WI38 (cell line): ENCODE measurements at regions not wholly inside any gene's neighbourhood (a gene's known extent, or its start where the extent isn't known, plus 50 kb on each side); places are given as distances from the start of the nearest gene placed in this dataset.
A peak's percentile ranks its signal among the peaks of the same experiment; 100 is the strongest.
"Not testable (repeated sequence)": the region's sequence is repeated elsewhere in the genome, so short reads cannot be mapped to it uniquely, and the experiment has no call there.

Experiments used
- H3K4me3 ChIP-seq: 2 replicates; pipeline ENCODE4 v1.5.1; 2011; ENCODE audit warnings: low read depth, mild to moderate bottlenecking, control low read depth, low read length
- CTCF ChIP-seq: IDR thresholded peaks from 2 replicates; pipeline ENCODE4 v1.5.1; 2012; ENCODE audit warnings: low read depth, mild to moderate bottlenecking, control low read depth, low read length

DNA sequence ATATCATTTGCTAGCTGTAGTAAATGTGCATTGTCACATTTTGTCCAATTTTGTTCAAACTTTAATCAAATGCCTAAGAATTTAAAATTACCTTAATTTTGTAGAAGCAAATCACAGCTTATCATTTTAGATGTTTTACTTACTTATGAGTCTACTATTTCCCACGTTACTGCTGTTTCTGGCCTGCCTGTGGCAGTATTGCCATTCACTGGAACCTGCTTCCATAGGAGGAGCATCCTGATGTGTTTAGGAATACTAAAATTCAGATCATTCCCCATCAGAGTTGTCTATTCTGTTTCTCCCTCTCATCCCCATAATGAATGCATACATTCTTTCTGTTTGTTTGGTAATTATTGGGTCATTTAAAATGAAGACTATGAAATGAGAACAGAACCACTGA lies 119.5 kb upstream of the SNRPN start:
- H3K4me3 ChIP-seq, result no peak overlapping the region
- TF ChIP-seq CTCF, result no peak

GRCh38 chr15:24848050-24848449 lies 106.7 kb upstream of the SNRPN start:
- peak overlapping the region; percentile 39 for H3K4me3 ChIP-seq
- no peak for TF ChIP-seq CTCF

DNA sequence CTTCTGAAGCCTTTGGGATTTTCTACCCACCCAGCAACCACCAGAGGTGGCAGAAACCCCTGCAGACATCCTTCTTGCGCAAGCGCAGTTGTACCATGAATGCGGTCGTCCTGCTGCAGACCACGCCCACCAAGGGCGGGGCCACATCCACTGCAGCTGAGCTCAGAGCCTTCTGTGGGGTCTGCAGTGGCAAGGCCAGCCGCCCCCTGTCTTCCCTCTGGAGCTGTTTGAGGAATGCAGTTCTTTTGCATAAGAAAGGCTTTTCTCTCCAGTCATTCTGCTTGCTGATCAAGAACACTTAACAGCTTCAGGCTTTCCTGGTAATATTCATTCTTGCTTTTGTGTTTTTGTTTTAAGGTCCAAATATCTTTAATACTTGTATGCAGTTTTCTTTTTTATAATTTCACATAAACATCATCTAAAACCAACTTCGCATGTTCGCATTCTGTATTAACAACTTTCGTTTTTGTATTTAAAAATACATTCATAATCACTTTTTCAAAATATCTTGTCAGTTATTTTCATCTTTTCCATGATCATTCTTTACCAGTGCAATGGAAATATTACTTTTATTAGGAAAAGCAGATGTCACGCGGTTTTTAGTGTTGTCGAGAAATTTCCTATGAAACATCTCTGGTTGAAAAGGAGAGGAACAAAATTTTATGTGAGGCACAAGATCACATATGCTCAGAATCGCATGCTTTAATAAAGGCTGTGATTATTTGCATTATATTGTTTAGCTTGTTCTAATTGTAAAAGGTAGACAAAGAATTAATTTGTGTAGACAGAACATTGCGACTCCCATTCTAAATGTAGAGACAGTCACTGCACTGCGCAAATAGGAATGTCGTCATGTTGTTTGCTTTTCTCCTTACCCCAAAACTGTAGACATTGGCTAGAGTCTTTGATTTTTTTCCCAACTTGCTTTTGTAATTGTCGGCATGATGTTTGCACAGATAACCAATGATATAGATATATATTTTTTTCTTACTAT lies 98.1 kb upstream of the SNRPN start:
- no peak for TF ChIP-seq CTCF
- H3K4me3 ChIP-seq, result no peak overlapping the region

DNA sequence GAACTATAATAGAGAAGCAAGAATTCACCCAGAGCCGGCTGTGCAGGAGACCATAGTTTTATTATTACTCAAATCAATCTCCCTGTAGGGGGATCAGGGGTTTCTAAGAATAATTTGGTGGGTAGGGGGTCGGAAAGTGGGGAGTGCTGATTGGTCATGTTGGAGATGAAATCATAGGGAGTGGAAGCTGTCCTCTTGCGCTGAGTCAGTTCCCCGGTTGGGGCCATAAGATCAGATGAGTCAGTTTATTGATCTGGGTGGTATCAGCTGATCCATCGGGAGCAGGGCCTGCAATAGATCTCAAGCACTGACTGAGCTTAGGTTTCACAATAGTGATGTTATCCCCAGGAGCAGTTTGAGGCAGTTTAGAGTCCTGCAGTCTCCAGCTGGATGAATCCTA lies 97.0 kb upstream of the SNRPN start:
- H3K4me3 ChIP-seq, result no peak overlapping the region
- no peak for TF ChIP-seq CTCF

DNA sequence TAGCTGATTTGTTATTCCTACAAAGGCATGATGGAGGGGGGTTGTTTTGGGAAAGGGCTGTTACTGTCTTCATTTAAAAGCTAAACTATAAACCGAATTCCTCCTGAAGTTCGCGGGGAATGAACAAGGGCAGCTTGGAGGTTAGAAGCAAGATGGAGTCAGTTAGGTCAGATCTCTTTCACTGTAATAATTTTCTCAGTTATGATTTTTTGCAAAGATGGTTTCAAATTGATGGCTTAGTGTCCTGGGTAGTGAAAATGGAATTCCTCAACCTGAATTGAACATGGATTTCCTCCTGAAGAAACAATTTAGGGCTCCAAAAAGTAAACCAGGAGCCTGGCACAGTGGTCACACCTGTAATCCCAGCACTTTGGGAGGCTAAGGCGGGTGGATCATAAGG lies 96.6 kb upstream of the SNRPN start:
- not testable (repeated sequence) for H3K4me3 ChIP-seq

DNA sequence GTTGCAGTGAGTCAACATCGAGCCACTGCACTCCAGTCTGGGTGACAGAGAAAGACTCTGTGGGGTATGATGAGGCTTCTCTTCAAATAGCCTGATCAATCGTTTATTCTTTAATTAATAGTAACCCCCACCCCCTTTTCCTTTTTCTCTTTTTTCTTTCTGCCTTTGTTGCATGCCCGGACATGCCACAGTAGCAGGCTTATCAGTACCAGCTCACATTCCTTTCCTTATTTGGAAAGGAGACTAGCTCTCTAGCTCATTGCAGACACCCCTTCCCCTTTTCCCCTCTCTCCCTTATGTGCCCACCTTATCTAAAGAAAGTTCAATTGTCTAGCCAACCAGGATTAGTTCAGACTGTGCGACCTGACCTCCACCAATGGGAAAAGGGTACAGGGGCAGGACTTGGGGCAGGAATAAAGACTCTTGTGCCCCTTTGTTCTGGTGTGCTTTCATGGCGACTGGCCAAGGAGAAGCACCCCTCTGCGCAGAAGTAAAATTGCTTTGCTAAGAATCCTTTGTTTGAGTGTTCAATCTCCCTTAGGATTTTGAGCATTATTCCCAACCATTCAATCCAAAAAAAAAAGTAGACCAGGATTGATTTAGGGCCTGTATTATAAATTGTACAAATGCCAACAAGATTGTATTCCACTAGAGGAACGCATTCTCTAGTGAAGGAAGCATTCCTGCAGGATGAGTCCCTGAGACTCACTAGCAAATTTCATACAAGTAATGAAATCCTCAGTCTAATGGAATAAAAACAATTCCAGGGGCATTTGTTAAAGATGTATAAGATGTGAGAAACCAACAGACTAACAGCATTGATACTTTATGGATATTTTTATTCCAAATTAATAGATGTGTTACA lies 95.8 kb upstream of the SNRPN start:
- no peak for TF ChIP-seq CTCF
- no peak overlapping the region for H3K4me3 ChIP-seq

GRCh38 chr15:24861014-24861690 lies 93.6 kb upstream of the SNRPN start:
- no peak overlapping the region for H3K4me3 ChIP-seq
- no peak for TF ChIP-seq CTCF
